Testis (tissue), 2 donors: ENCODE measurements at regions not wholly inside any gene's neighbourhood (a gene's known extent, or its start where the extent isn't known, plus 50 kb on each side); places are given as distances from the start of the nearest gene placed in this dataset.

ENCODE experiments used
- CTCF ChIP-seq, 3 experiments: fragments of 450-650 bp in 2 of 3; fragments of 200-600 bp in 1 of 3; sonication (generic) in 1 of 3; IDR thresholded peaks; one replicate each; pipeline ENCODE4 v1.5.1; 2016 to 2019; ENCODE audit warnings: antibody characterized with exemption in 3 of 3, mild to moderate bottlenecking in 2 of 3, moderate library complexity in 1 of 3
- POLR2A ChIP-seq: fragments of 450-650 bp; IDR thresholded peaks from one replicate; pipeline ENCODE4 v1.6.1; 2017; ENCODE audit warnings: antibody characterized with exemption, mild to moderate bottlenecking, moderate library complexity

- TF ChIP-seq CTCF (IDR thresholded peaks at IDR 0.05) (no peak), POLR2A (no peak)
These were observed 230.7 kb upstream of the SGCD start for GRCh38 chr5:156096259-156096658.
